ENCODE measurements at regions not wholly inside any gene's neighbourhood (a gene's known extent, or its start where the extent isn't known, plus 50 kb on each side); places are given as distances from the start of the nearest gene placed in this dataset.

DNA sequence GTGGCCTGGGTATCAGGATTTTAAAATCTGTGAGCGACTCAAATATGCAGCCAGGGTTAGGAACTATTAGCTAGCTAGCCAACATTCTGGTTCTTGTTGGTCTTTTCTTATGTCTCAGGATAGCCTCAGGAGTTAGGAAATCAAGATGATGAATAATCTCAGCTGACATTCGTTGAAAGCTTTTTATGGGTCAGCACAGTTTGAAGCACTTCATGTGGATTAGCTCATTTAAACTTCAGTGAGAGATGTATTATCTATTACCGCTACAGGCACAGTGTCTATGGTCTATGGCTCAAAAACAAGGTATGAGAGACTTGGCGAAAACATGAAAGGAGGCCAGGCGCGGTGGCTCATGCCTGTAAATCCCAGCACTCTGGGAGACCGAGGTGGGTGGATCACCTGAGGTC, 187.5 kb upstream of the THRB start:
- Histone ChIP-seq H3K27me3 (ENCODE audit: control insufficient read depth, extremely low read depth, insufficient read depth, low read length) (no peaks in the 10 kb centered on the region), H4K20me1 (ENCODE audit: control insufficient read depth, extremely low read depth, insufficient read depth, low read length) (no peaks in the 10 kb centered on the region), H3K9me3 (ENCODE audit: control insufficient read depth, low read depth, low read length) (no peaks in the 10 kb centered on the region), H3K4me3 (ENCODE audit: control insufficient read depth in 2 of 3, extremely low read depth in 1 of 3, insufficient read depth in 2 of 3, low read depth in 1 of 3, low read length in 3 of 3) (no peak overlapping the region), H2AFZ (ENCODE audit: control insufficient read depth, low read length) (no peak overlapping the region), H3K4me1 (ENCODE audit: control insufficient read depth, extremely low read depth, insufficient read depth, low read length) (peaks cover 29% of the 10 kb centered on the region), H3K79me2 (ENCODE audit: control insufficient read depth, insufficient read depth, low read length) (no peaks in the 10 kb centered on the region), H3K4me2 (ENCODE audit: control insufficient read depth, extremely low read depth, insufficient read depth, low read depth, low read length) (no peak overlapping the region), H3K9me1 (ENCODE audit: control insufficient read depth, extremely low read depth, insufficient read depth, low read length) (peaks cover 2% of the 10 kb centered on the region), H3K36me3 (ENCODE audit: control insufficient read depth in 2 of 2, extremely low read depth in 1 of 2, insufficient read depth in 2 of 2, low read length in 2 of 2) (no peaks in the 10 kb centered on the region), H3K27ac (ENCODE audit: control insufficient read depth, insufficient read depth, low read length) (no peak overlapping the region), H3K9ac (ENCODE audit: control insufficient read depth, extremely low read depth, insufficient read depth, low read length) (no peak overlapping the region)
- TF ChIP-seq CTCF (optimal IDR thresholded peaks at IDR 0.05 in 1 of 3, IDR thresholded peaks at IDR 0.05 in 1 of 3, conservative IDR thresholded peaks at IDR 0.05 in 1 of 3; ENCODE audit: extremely low read depth in 1 of 3, insufficient read depth in 2 of 3, low read length in 3 of 3) (no peak), EZH2 (IDR thresholded peaks at IDR 0.05; ENCODE audit: low read length) (no peak)
- peak; percentile 72 for FAIRE-seq
- DNase-seq (ENCODE audit: low read depth, low spot score): no peak
- dilution Hi-C loops (cut with MboI; ENCODE audit: extremely low pct_ligation_motif_present, low sequenced_read_pairs): no loop called here

DNA sequence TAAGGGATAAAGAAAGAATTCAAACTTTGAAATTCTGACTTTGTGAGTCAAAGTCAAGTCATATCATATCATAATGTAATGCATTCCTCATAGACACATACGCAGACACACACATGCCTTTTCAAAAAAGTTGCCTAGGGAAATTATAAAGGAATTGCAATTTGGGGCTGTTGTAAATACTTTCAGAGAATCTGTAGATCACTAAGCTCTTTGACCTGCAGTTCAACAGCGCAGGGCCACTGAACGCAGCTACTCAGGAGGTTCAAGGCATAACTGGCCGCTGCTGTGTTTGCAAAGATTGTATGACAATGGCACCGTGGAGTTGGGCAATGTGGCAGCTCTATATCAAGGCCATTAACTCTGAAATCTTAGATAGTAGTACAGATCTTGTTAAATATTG, 188.4 kb upstream of the THRB start:
- H3K27ac ChIP-seq (ENCODE audit: control insufficient read depth, insufficient read depth, low read length): peak overlapping the region; percentile 13

More for the DNA sequence above, 188.4 kb upstream of the THRB start:
- Histone ChIP-seq H3K9ac (ENCODE audit: control insufficient read depth, extremely low read depth, insufficient read depth, low read length) (no peak overlapping the region), H2AFZ (ENCODE audit: control insufficient read depth, low read length) (no peak overlapping the region), H3K4me2 (ENCODE audit: control insufficient read depth, extremely low read depth, insufficient read depth, low read depth, low read length) (peak overlapping the region; percentile 12), H3K79me2 (ENCODE audit: control insufficient read depth, insufficient read depth, low read length) (no peaks in the 10 kb centered on the region), H3K4me1 (ENCODE audit: control insufficient read depth, extremely low read depth, insufficient read depth, low read length) (peaks cover 26% of the 10 kb centered on the region), H4K20me1 (ENCODE audit: control insufficient read depth, extremely low read depth, insufficient read depth, low read length) (no peaks in the 10 kb centered on the region), H3K9me1 (ENCODE audit: control insufficient read depth, extremely low read depth, insufficient read depth, low read length) (peaks cover under 1% of the 10 kb centered on the region), H3K9me3 (ENCODE audit: control insufficient read depth, low read depth, low read length) (no peaks in the 10 kb centered on the region), H3K4me3 (ENCODE audit: control insufficient read depth in 2 of 3, extremely low read depth in 1 of 3, insufficient read depth in 2 of 3, low read depth in 1 of 3, low read length in 3 of 3) (no peak overlapping the region), H3K27me3 (ENCODE audit: control insufficient read depth, extremely low read depth, insufficient read depth, low read length) (no peaks in the 10 kb centered on the region), H3K36me3 (ENCODE audit: control insufficient read depth in 2 of 2, extremely low read depth in 1 of 2, insufficient read depth in 2 of 2, low read length in 2 of 2) (no peaks in the 10 kb centered on the region)
- DNase-seq (ENCODE audit: low read depth, low spot score): no peak
- dilution Hi-C loops (cut with MboI; ENCODE audit: extremely low pct_ligation_motif_present, low sequenced_read_pairs): no loop called here
- TF ChIP-seq EZH2 (IDR thresholded peaks at IDR 0.05; ENCODE audit: low read length) (no peak), CTCF (optimal IDR thresholded peaks at IDR 0.05 in 1 of 3, IDR thresholded peaks at IDR 0.05 in 1 of 3, conservative IDR thresholded peaks at IDR 0.05 in 1 of 3; ENCODE audit: extremely low read depth in 1 of 3, insufficient read depth in 2 of 3, low read length in 3 of 3) (no peak)
- FAIRE-seq: peak; percentile 41
